Esophagus mucosa (tissue), 1 donor: ENCODE measurements at regions not wholly inside any gene's neighbourhood (a gene's known extent, or its start where the extent isn't known, plus 50 kb on each side); places are given as distances from the start of the nearest gene placed in this dataset.

ENCODE experiments used
- ATAC-seq: fragments of 200-7000 bp; cut with Tn5 transposase; one replicate; pipeline ENCODE4 v1.9.1; 2020
- donor health status: DM: yes; HTN: yes; CAD: no.

DNA sequence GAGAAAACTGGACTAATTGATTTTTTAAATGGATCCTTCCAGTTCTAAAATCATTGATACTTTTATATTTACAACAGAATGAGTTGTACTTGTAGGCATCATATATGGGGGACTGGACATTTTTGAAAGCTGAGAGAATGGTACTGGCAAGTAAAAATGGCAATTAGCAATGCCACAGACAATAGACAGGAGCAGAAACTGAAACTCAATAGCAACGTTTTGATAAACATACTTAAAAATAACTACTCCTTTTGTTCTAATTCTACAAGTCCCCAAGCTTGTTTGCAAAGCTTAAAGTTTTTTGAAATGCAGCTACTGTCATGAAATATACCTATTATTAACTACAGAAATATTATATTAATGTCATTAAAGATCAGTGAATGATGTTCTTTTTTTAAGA lies 52.8 kb upstream of the FBXL7 start:
- no peak for ATAC-seq

DNA sequence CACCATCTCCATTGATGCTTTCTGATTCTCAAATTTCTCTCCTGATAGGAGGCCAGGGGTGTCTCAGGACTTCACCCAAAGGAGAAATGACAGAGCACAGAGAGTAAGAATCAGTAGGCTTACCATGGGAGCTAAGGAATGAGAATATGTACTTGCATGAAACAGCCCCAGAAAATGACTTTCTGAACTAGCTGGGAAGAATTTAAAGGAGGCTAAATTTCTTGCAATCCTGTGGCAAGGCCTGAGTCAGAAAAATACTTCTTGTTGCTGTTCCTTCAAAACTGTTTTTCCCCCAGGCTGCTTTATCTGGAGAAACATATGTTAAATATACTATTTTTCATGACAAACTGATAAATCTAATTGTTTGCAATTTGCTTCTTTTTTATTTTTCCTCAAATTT lies 53.4 kb upstream of the FBXL7 start:
- ATAC-seq, result no peak

DNA sequence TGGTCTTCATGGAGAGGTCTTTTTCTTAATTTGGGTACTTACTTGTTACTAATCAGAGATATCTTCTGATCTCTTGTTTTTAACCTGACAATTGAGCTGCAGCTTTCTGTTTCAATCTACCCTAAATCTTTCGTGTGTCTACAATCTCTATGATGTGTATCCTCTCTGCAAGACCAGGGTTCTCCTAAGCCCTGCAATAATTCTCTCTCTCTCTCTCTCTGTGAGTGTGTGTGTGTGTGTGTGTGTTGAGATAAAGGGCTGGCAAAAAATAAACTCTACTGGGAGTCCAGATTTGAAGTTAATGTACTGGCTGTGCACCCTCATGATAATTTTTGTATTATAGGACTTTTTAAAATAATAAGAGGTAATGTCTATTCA lies 57.8 kb upstream of the FBXL7 start:
- no peak for ATAC-seq

- no peak for ATAC-seq
Measured at GRCh38 chr5:15441433-15442192, 58.4 kb upstream of the FBXL7 start.

DNA sequence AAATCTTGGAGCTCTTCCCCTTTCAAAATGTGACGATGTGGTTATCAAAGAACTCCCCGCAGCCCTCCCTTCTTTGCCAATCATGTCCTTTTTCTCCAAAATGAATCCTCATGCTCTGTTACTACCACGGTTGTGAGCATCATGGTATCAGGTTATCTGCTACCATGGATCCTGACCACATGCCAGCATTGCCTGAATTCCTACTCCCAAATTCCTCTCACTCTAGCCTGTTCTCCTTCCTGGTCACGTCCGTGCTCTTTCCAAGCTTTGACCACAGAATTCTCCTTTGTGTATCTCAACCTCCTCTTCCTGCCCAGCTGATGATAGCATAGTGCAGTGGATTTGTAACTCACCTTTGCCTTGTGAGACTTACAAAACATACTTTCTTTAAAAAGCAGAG lies 59.5 kb upstream of the FBXL7 start:
- ATAC-seq, result no peak

- no peak for ATAC-seq
Measured at GRCh38 chr5:15439801-15440200, 60.2 kb upstream of the FBXL7 start.

DNA sequence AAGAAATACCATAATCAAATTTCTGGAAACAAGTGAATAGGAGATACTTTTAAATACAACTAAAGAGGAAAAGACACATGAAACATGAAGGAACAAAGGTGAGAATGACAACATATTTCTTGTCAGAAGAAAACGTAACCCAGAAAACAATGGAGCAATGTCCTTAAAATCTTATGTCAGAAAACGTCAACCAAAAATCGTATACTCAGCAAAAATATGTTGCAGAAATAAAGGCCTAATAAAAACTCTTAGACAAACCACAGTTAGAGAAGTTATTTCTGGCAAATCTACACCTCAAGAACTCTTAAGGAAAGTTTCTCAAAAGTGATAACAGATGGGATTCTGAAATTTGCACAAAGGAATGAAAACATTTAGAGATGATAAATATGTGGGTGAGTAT lies 66.3 kb upstream of the FBXL7 start:
- no peak for ATAC-seq

GRCh38 chr5:15431923-15432322 lies 68.1 kb upstream of the FBXL7 start:
- no peak for ATAC-seq

- no peak for ATAC-seq
Measured at GRCh38 chr5:15425766-15426165, 74.2 kb upstream of the FBXL7 start.

DNA sequence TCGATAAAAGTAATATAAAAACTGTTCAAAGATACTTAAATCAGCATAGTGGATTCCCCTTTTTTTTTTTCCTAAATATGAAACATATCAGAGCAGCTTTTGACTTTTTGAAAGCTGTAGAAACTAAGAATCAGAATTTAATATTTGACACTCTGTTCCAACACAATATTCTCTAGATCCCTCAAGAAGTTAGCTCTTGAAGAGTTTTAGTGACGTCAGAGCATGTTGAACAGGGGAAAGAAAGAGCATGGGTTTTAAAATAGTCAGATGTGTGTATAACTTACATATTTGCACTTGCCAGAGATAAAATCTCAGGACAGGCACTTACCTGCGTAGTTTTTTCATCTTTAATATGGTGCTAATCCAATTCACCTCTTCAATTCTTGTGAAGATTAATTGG lies 75.2 kb upstream of the FBXL7 start:
- no peak for ATAC-seq

DNA sequence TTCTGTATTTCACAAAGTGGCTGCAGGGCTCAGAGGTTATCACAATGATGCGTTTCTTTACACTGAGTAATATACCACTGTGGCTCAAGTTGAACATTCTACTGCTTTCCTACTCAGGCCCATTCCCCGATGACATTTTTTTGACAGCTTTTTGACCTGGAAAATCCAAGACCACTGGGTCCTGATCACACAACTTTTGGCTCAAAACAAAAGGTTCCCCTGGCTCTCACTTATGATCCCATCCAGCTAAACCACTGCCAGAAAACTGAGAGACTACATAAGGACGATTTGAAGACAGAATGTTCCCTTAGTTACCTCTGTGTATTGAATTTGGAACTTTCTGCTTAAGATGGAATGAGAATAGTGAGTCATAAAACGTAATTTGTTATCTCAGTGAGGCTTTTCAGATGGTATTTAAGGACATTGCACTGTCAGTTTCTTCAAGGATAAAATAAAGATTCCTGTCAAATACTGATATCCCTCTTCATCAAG lies 78.0 kb upstream of the FBXL7 start:
- ATAC-seq, result no peak

- no peak for ATAC-seq
Measured at GRCh38 chr5:15421381-15421780, 78.6 kb upstream of the FBXL7 start.

DNA sequence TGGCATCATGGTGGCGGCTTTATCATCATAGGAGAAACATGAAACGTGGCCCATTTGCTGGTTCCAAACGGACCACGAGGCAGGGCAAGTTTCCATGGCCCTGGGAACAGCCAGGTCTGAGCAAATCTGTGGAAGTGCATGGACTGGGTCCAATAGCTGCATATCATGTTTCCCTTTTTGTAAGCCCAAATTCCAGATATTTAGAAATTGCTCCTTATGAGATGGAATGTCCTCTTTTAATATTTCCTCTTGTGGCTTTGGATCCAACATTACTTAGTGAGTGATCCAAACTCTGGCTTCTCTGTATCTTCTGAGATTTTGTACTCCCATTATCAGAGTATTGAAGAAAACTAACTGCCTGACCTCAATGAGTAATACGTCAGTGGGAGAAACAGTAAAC lies 79.8 kb upstream of the FBXL7 start:
- ATAC-seq, result no peak

DNA sequence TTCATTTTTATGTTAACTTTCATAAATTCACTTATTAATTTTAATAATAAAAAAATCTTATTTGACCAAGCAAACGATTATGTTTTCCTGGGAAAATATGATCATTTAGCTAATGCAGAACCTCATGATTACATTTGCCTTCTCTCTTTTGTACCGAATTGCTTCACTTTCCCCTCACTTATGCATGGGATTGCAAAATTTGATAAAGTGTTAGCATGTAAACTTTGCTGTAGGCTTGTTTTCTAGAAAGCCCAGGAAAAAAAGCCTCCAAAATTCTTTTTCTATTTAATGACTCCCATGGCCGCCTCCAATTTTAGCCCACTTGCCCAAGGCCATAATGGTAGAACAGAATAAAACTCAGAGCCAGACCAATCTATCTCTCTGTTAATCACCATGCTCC lies 82.8 kb upstream of the FBXL7 start:
- ATAC-seq, result no peak

DNA sequence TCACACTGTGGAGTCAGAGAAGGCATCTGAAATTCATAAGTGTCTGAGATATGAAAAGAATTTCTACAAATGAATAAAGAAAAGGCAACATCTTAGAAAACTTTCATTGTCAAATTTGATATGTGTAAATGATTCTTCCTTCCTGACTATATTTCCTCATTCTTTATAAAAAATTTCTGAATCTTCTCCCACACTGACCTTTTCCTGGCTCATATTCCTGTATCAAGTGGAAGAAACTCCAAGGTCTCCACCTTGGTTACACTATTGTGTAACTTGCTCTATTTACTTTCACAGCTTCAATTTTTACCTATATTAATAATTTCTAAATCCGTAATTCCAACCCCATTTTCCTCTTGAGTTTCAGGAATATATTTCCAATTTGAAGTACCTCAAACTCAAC lies 93.5 kb upstream of the FBXL7 start:
- no peak for ATAC-seq

GRCh38 chr5:15393146-15393545 lies 106.8 kb upstream of the FBXL7 start:
- ATAC-seq, result no peak

GRCh38 chr5:15391704-15392397 lies 108.1 kb upstream of the FBXL7 start:
- no peak for ATAC-seq

DNA sequence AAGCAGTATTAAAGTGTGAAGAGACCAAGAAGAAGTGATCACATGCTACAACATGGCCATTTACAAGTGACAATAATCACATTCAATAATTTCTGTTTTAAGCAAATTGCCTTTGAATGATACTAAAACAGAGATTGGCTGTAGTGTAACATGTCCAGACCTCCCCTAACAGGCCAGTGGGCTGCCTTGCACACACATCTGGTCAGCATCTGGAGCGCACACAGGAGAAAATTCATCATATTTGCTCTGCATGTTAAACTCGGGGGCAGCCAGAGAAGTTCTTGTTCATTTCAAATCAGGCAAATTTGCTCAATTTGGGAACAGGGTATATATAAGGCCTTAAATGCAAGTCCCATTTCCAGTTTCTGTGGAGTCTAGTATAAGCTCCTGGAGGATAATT lies 111.1 kb upstream of the FBXL7 start:
- ATAC-seq, result no peak

GRCh38 chr5:15387931-15388524 lies 112.0 kb upstream of the FBXL7 start:
- ATAC-seq, result no peak

- ATAC-seq, result peak; percentile 13
Measured at GRCh38 chr5:15386122-15386521, 113.9 kb upstream of the FBXL7 start.

GRCh38 chr5:15385553-15385952 lies 114.4 kb upstream of the FBXL7 start:
- ATAC-seq, result no peak

- ATAC-seq, result no peak
Measured at GRCh38 chr5:15385037-15385436, 114.9 kb upstream of the FBXL7 start.

- ATAC-seq, result peak; percentile 20
Measured at GRCh38 chr5:15384581-15384980, 115.4 kb upstream of the FBXL7 start.

GRCh38 chr5:15384176-15384575 lies 115.8 kb upstream of the FBXL7 start:
- no peak for ATAC-seq
